SK-N-MC (cell line): ENCODE measurements at regions not wholly inside any gene's neighbourhood (a gene's known extent, or its start where the extent isn't known, plus 50 kb on each side); places are given as distances from the start of the nearest gene placed in this dataset.

ENCODE experiments used
- EZH2 ChIP-seq: fragments of 200-600 bp; sonication (generic); IDR thresholded peaks from one replicate; pipeline ENCODE4 v1.6.1; 2017; ENCODE audit warnings: antibody characterized with exemption
- POLR2AphosphoS5 ChIP-seq: IDR thresholded peaks from 2 replicates; pipeline ENCODE4 v1.6.1; 2012; ENCODE audit warnings: mild to moderate bottlenecking, low read depth, low read length, borderline replicate concordance

DNA sequence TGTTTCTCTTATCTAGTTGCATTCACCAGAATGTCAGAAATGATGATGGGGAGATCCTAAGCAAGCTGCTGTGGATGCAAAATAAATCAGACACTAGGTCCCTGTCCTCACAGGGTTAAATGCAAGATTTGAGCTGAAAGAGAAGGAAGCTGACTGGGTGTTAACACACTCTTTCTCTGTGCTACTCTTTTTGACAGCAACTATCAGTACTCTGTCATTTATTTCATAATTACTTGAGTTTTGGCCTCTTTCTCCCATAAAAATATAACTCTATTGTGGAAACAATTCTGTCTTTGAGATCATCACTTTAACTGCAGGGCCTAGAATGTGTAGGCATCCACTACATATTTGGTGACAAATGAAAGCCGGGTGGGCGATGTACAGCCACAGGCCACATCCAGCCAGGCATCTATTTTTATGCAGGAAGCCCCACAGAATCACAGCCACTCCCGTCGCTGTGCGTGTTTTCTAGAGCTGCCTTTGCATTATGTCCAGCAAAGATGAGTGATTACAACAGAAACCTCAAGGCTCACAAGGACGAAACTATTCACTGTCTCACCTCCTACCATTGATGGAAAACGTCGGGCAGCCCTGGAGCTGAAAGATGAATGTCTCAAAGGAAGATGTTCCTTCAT lies 849.0 kb downstream of the RNF144A start:
- no peak for TF ChIP-seq EZH2
- no peak for TF ChIP-seq POLR2AphosphoS5
